Thoracic aorta (tissue), 2 donors: ENCODE measurements at regions not wholly inside any gene's neighbourhood (a gene's known extent, or its start where the extent isn't known, plus 50 kb on each side); places are given as distances from the start of the nearest gene placed in this dataset.

Experiments used
- ATAC-seq: fragments of 150-250 bp; one replicate; pipeline ENCODE4 v1.8.0; 2017; ENCODE audit warnings: low read depth; ENCODE audit not compliant: insufficient number of reproducible peaks, low FRiP score
- DNase-seq: peaks from one replicate; pipeline ENCODE4 v3.0.0-alpha.2; 2020; ENCODE audit warnings: low spot score
- H3K27ac ChIP-seq, 2 donors: fragments of 200-600 bp; sonication (generic); 1 replicate in 1 of 2; 2 replicates in 1 of 2; pipeline ENCODE4 v1.5.1; 2016; ENCODE audit warnings: mild to moderate bottlenecking in 2 of 2, moderate library complexity in 2 of 2
- H3K27me3 ChIP-seq: fragments of 200-600 bp; sonication (generic); replicated peaks from 2 replicates; pipeline ENCODE4 v1.6.0; 2016; ENCODE audit warnings: mild to moderate bottlenecking; ENCODE audit not compliant: insufficient read depth
- H3K36me3 ChIP-seq: fragments of 200-600 bp; sonication (generic); one replicate; pipeline ENCODE4 v1.5.1; 2016
- H3K4me1 ChIP-seq, 2 donors: fragments of 200-600 bp; sonication (generic); 1 replicate in 1 of 2; 2 replicates in 1 of 2; pipeline versions ENCODE4 v1.5.1 to v1.6.0; 2016; ENCODE audit warnings: low read depth in 2 of 2, mild to moderate bottlenecking in 1 of 2; ENCODE audit not compliant: control insufficient read depth in 1 of 2
- H3K4me3 ChIP-seq: fragments of 200-600 bp; sonication (generic); 2 replicates; pipeline ENCODE4 v1.5.1; 2016; ENCODE audit warnings: mild to moderate bottlenecking
- H3K9me3 ChIP-seq: fragments of 200-600 bp; sonication (generic); 2 replicates; pipeline ENCODE4 v1.5.1; 2016
- CTCF ChIP-seq: fragments of 200-600 bp; sonication (generic); IDR thresholded peaks from one replicate; pipeline ENCODE4 v1.5.1; 2019; ENCODE audit warnings: antibody characterized with exemption

DNA sequence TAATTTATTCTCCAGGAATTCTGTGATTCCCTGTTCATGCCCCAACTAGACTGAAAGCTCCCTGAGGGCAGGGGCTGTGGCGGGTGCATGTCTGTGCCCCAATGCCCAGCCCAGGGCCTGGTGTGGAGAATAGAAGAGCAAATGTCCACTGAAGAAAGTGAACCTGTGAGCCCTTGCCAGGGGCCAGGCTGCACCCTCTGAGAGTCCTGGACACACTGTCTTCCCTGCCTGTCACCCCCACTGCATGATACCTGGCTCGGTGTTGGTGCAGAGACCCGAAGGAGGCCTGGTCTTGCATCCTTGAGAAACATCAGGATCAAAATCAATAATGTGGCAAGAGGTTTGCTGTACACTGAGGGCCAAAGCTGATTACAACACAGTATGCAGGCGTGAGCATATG, 69.8 kb upstream of the RUNX3 start:
- no peak for ATAC-seq
- no peak overlapping the region for H3K4me3 ChIP-seq
- DNase-seq = no peak
- no peaks in the 10 kb centered on the region for H3K36me3 ChIP-seq
- no peak overlapping the region for H3K27ac ChIP-seq
- no peaks in the 10 kb centered on the region for H3K27me3 ChIP-seq
- no peaks in the 10 kb centered on the region for H3K4me1 ChIP-seq
- no peak for TF ChIP-seq CTCF
- no peaks in the 10 kb centered on the region for H3K9me3 ChIP-seq

- Histone ChIP-seq H3K4me3 (no peak overlapping the region), H3K27me3 (no peaks in the 10 kb centered on the region), H3K4me1 (no peaks in the 10 kb centered on the region), H3K27ac (no peak overlapping the region), H3K9me3 (no peaks in the 10 kb centered on the region), H3K36me3 (no peaks in the 10 kb centered on the region)
- TF ChIP-seq CTCF = no peak
- ATAC-seq (no peak), DNase-seq (no peak)
Measured at GRCh38 chr1:24999426-24999825, 69.3 kb upstream of the RUNX3 start.

GRCh38 chr1:24998563-24999245, 68.6 kb upstream of the RUNX3 start:
- no peaks in the 10 kb centered on the region for H3K4me1 ChIP-seq
- H3K36me3 ChIP-seq = no peaks in the 10 kb centered on the region
- no peak overlapping the region for H3K4me3 ChIP-seq
- no peak for TF ChIP-seq CTCF
- no peak for DNase-seq
- ATAC-seq = no peak
- H3K27me3 ChIP-seq = no peaks in the 10 kb centered on the region
- H3K27ac ChIP-seq = no peak overlapping the region
- H3K9me3 ChIP-seq = no peaks in the 10 kb centered on the region

GRCh38 chr1:24996983-24997893, 67.2 kb upstream of the RUNX3 start:
- Histone ChIP-seq H3K9me3 (no peaks in the 10 kb centered on the region), H3K36me3 (no peaks in the 10 kb centered on the region), H3K27ac (no peak overlapping the region), H3K4me3 (no peak overlapping the region), H3K4me1 (no peaks in the 10 kb centered on the region), H3K27me3 (no peaks in the 10 kb centered on the region)
- no peak for TF ChIP-seq CTCF
- ATAC-seq (no peak), DNase-seq (no peak)

DNA sequence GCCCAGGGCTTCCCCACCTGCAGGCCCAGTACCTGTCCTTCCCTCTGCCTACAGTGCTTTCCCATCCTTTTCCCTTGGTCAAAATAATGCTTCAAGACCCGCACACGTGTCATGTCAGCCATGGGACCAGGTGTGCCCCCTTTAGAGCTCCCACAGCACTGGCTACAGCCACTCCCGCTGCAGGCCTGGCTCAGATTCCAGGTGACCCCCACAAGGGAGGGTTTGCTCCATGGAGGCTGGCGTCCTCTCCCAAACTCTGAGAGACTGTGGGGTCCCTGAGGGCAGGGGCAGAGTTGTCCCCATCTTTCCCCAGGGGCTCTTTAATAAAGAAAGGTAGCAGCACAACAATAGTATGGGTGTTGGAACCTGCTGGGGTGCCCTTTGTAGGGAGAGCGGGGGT, 66.4 kb upstream of the RUNX3 start:
- Histone ChIP-seq H3K27me3 (no peaks in the 10 kb centered on the region), H3K27ac (no peak overlapping the region), H3K36me3 (no peaks in the 10 kb centered on the region), H3K9me3 (no peaks in the 10 kb centered on the region), H3K4me1 (no peaks in the 10 kb centered on the region), H3K4me3 (no peak overlapping the region)
- no peak for ATAC-seq
- DNase-seq = no peak
- TF ChIP-seq CTCF = no peak
